NCI-H2107 treated with DMSO at 0.1 percent for 48 hours (cell line): ENCODE measurements at regions not wholly inside any gene's neighbourhood (a gene's known extent, or its start where the extent isn't known, plus 50 kb on each side); places are given as distances from the start of the nearest gene placed in this dataset.

ENCODE experiments used
- DNase-seq: peaks from one replicate; lab custom pipeline; 2025; ENCODE audit not compliant: unreplicated experiment; lab: John Stamatoyannopoulos, UW

GRCh38 chr4:34176609-34177008 is 2067.7 kb downstream of the ARAP2 start:
- DNase-seq = no peak

GRCh38 chr4:34178476-34178875 is 2065.8 kb downstream of the ARAP2 start:
- no peak for DNase-seq

- no peak for DNase-seq
Observed at GRCh38 chr4:34181311-34181841, 2062.9 kb downstream of the ARAP2 start.

- DNase-seq = no peak
Observed at GRCh38 chr4:34181891-34182290, 2062.4 kb downstream of the ARAP2 start.

- no peak for DNase-seq
Observed at GRCh38 chr4:34182306-34182705, 2062.0 kb downstream of the ARAP2 start.

GRCh38 chr4:34183926-34184325 is 2060.4 kb downstream of the ARAP2 start:
- no peak for DNase-seq

GRCh38 chr4:34187056-34187455 is 2057.3 kb downstream of the ARAP2 start:
- no peak for DNase-seq

- DNase-seq = no peak
Observed at GRCh38 chr4:34191443-34191842, 2052.9 kb downstream of the ARAP2 start.

GRCh38 chr4:34193451-34194154 is 2050.7 kb downstream of the ARAP2 start:
- DNase-seq = no peak

- no peak for DNase-seq
Observed at GRCh38 chr4:34194585-34194984, 2049.7 kb downstream of the ARAP2 start.

GRCh38 chr4:34196375-34196774 is 2047.9 kb downstream of the ARAP2 start:
- DNase-seq = no peak

GRCh38 chr4:34198966-34199365 is 2045.3 kb downstream of the ARAP2 start:
- no peak for DNase-seq

GRCh38 chr4:34200535-34200934 is 2043.8 kb downstream of the ARAP2 start:
- no peak for DNase-seq

GRCh38 chr4:34202154-34202553 is 2042.2 kb downstream of the ARAP2 start:
- no peak for DNase-seq

- no peak for DNase-seq
Observed at GRCh38 chr4:34220601-34221000, 2023.7 kb downstream of the ARAP2 start.

- DNase-seq = no peak
Observed at GRCh38 chr4:34221986-34222385, 2022.3 kb downstream of the ARAP2 start.

GRCh38 chr4:34236118-34236517 is 2008.2 kb downstream of the ARAP2 start:
- DNase-seq = no peak

GRCh38 chr4:34245276-34245675 is 1999.0 kb downstream of the ARAP2 start:
- DNase-seq = no peak

GRCh38 chr4:34250562-34250961 is 1993.8 kb downstream of the ARAP2 start:
- DNase-seq = no peak

- no peak for DNase-seq
Observed at GRCh38 chr4:34253239-34253638, 1991.1 kb downstream of the ARAP2 start.

GRCh38 chr4:34258176-34258575 is 1986.1 kb downstream of the ARAP2 start:
- no peak for DNase-seq

- DNase-seq = no peak
Observed at GRCh38 chr4:34261799-34262314, 1982.5 kb downstream of the ARAP2 start.

GRCh38 chr4:34269613-34270012 is 1974.7 kb downstream of the ARAP2 start:
- DNase-seq = no peak
